ENCODE measurements at regions not wholly inside any gene's neighbourhood (a gene's known extent, or its start where the extent isn't known, plus 50 kb on each side); places are given as distances from the start of the nearest gene placed in this dataset.

- H3K36me3 ChIP-seq (ENCODE audit: control insufficient read depth in 2 of 2, extremely low read depth in 1 of 2, insufficient read depth in 2 of 2, low read length in 2 of 2): no peaks in the 10 kb centered on the region
- dilution Hi-C loops (cut with MboI; ENCODE audit: extremely low pct_ligation_motif_present, low sequenced_read_pairs): no loop called here
- intact Hi-C loops (cut with micrococcal nuclease): no loop called here
- no peaks in the 10 kb centered on the region for H3K9me1 ChIP-seq (replicated peaks; ENCODE audit: control insufficient read depth, extremely low read depth, insufficient read depth, low read length)
- no peak overlapping the region for H3K4me3 ChIP-seq (replicated peaks in 1 of 3; ENCODE audit: insufficient read depth in 1 of 3, low read depth in 1 of 3, low read length in 3 of 3)
- H3K27me3 ChIP-seq (ENCODE audit: control insufficient read depth in 2 of 2, insufficient read depth in 2 of 2, low read length in 2 of 2): no peaks in the 10 kb centered on the region
- H3K9ac ChIP-seq (replicated peaks; ENCODE audit: extremely low read depth, insufficient read depth, low read length): no peak overlapping the region
- H2AFZ ChIP-seq (ENCODE audit: low read depth, low read length): no peak overlapping the region
- FAIRE-seq: no peak
- CTCF ChIA-PET: no interaction called here
- no peak for TF ChIP-seq POLR2A (IDR thresholded peaks at IDR 0.05; ENCODE audit: low read depth, low read length)
- TF ChIP-seq GATA2 (IDR thresholded peaks at IDR 0.05; ENCODE audit: insufficient read depth, insufficient read length, low read depth, low read length): no peak
- TF ChIP-seq MAX (IDR thresholded peaks at IDR 0.05; ENCODE audit: insufficient read depth, insufficient read length): no peak
- TF ChIP-seq EZH2 (IDR thresholded peaks at IDR 0.05; ENCODE audit: borderline replicate concordance, low read depth, low read length, severe bottlenecking): no peak
- no peak for TF ChIP-seq JUN (IDR thresholded peaks at IDR 0.05; ENCODE audit: borderline replicate concordance, insufficient read depth, insufficient read length, low read depth)
- TF ChIP-seq POLR2AphosphoS5 (IDR thresholded peaks at IDR 0.05; ENCODE audit: insufficient read depth, low read depth, low read length): no peak
- POLR2A ChIA-PET: no interaction called here
- no peaks in the 10 kb centered on the region for H4K20me1 ChIP-seq (replicated peaks; ENCODE audit: control insufficient read depth, extremely low read depth, insufficient read depth, low read length)
- H3K4me1 ChIP-seq (ENCODE audit: control insufficient read depth, extremely low read depth, insufficient read depth, low read length): no peaks in the 10 kb centered on the region
- no peak for DNase-seq (ENCODE audit: low read depth, low spot score)
- H3K79me2 ChIP-seq (ENCODE audit: control insufficient read depth, insufficient read depth, low read length): no peaks in the 10 kb centered on the region
- no peak overlapping the region for H3K27ac ChIP-seq (ENCODE audit: insufficient read depth, low read depth, low read length)
- H3K4me2 ChIP-seq (ENCODE audit: insufficient read depth, low read length): no peak overlapping the region
- no TSS peak for BruUV-seq (replicated peaks)
- peaks cover 8% of the 10 kb centered on the region for H3K9me3 ChIP-seq (replicated peaks; ENCODE audit: control insufficient read depth, insufficient read depth, low read length)
These were observed 605.0 kb upstream of the RAB6C start for GRCh38 chr2:129374452-129374851.

GRCh38 chr2:129375632-129376425 is 603.6 kb upstream of the RAB6C start:
- no TSS peak for BruUV-seq (replicated peaks)
- CTCF ChIA-PET: no interaction called here
- Histone ChIP-seq H3K27ac (ENCODE audit: insufficient read depth, low read depth, low read length) (no peak overlapping the region), H2AFZ (ENCODE audit: low read depth, low read length) (no peak overlapping the region), H3K9me1 (replicated peaks; ENCODE audit: control insufficient read depth, extremely low read depth, insufficient read depth, low read length) (no peaks in the 10 kb centered on the region), H3K9me3 (replicated peaks; ENCODE audit: control insufficient read depth, insufficient read depth, low read length) (peaks cover 14% of the 10 kb centered on the region), H3K4me1 (ENCODE audit: control insufficient read depth, extremely low read depth, insufficient read depth, low read length) (no peaks in the 10 kb centered on the region), H4K20me1 (replicated peaks; ENCODE audit: control insufficient read depth, extremely low read depth, insufficient read depth, low read length) (no peaks in the 10 kb centered on the region), H3K27me3 (ENCODE audit: control insufficient read depth in 2 of 2, insufficient read depth in 2 of 2, low read length in 2 of 2) (no peaks in the 10 kb centered on the region), H3K4me2 (ENCODE audit: insufficient read depth, low read length) (no peak overlapping the region), H3K79me2 (ENCODE audit: control insufficient read depth, insufficient read depth, low read length) (no peaks in the 10 kb centered on the region), H3K4me3 (replicated peaks in 1 of 3; ENCODE audit: insufficient read depth in 1 of 3, low read depth in 1 of 3, low read length in 3 of 3) (no peak overlapping the region), H3K36me3 (ENCODE audit: control insufficient read depth in 2 of 2, extremely low read depth in 1 of 2, insufficient read depth in 2 of 2, low read length in 2 of 2) (no peaks in the 10 kb centered on the region), H3K9ac (replicated peaks; ENCODE audit: extremely low read depth, insufficient read depth, low read length) (no peak overlapping the region)
- dilution Hi-C loops (cut with MboI; ENCODE audit: extremely low pct_ligation_motif_present, low sequenced_read_pairs) (no loop called here), intact Hi-C loops (cut with micrococcal nuclease) (no loop called here)
- TF ChIP-seq JUN (IDR thresholded peaks at IDR 0.05; ENCODE audit: borderline replicate concordance, insufficient read depth, insufficient read length, low read depth): no peak
- no peak for TF ChIP-seq MAX (IDR thresholded peaks at IDR 0.05; ENCODE audit: insufficient read depth, insufficient read length)
- no peak for TF ChIP-seq CTCF (IDR thresholded peaks at IDR 0.05; ENCODE audit: extremely low read depth in 1 of 2, insufficient read depth in 1 of 2, low read depth in 1 of 2, low read length in 2 of 2)
- TF ChIP-seq GATA2 (IDR thresholded peaks at IDR 0.05; ENCODE audit: insufficient read depth, insufficient read length, low read depth, low read length): no peak
- TF ChIP-seq EZH2 (IDR thresholded peaks at IDR 0.05; ENCODE audit: borderline replicate concordance, low read depth, low read length, severe bottlenecking): no peak
- no peak for TF ChIP-seq POLR2AphosphoS5 (IDR thresholded peaks at IDR 0.05; ENCODE audit: insufficient read depth, low read depth, low read length)
- no peak for TF ChIP-seq MYC (IDR thresholded peaks at IDR 0.05; ENCODE audit: low read depth, low read length)
- TF ChIP-seq FOS (IDR thresholded peaks at IDR 0.05; ENCODE audit: borderline replicate concordance, insufficient read depth, low read length): no peak
- no peak for TF ChIP-seq POLR2A (IDR thresholded peaks at IDR 0.05; ENCODE audit: low read depth, low read length)
- DNase-seq (ENCODE audit: low read depth, low spot score) (no peak), FAIRE-seq (no peak)
- POLR2A ChIA-PET: no interaction called here
